NCI-H82 treated with DMSO at 0.1 percent for 48 hours (cell line): ENCODE measurements at regions not wholly inside any gene's neighbourhood (a gene's known extent, or its start where the extent isn't known, plus 50 kb on each side); places are given as distances from the start of the nearest gene placed in this dataset.

Source experiments
- DNase-seq: peaks from one replicate; lab custom pipeline; 2025; ENCODE audit not compliant: unreplicated experiment; lab: John Stamatoyannopoulos, UW

- DNase-seq, result peak; percentile 11
Measured at GRCh38 chr9:135289081-135289491, 190.5 kb upstream of the PPP1R26 start.

- DNase-seq, result no peak
Measured at GRCh38 chr9:135290086-135290485, 189.5 kb upstream of the PPP1R26 start.

DNA sequence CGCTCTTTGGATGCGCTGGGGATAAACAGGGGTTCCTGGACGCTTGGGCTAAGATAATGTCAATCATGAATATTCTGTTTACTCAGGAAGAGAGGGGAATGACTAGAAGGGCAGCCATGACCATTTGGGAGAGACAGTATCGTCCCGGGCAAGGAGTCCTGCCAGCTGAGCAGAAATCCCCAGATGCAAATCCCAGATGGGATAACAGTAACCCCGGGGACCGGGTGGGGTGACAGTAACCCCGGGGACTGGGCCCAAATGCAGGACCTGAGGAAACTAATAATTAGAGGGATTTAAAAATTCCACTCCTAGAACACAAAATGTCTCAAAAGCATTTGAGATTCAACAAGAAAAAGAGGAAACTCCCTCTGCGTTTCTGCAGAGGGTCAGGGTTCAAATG is 189.0 kb upstream of the PPP1R26 start:
- no peak for DNase-seq

GRCh38 chr9:135291165-135291564 is 188.4 kb upstream of the PPP1R26 start:
- DNase-seq, result no peak

- DNase-seq, result no peak
Measured at GRCh38 chr9:135294836-135295235, 184.7 kb upstream of the PPP1R26 start.

GRCh38 chr9:135295551-135296300 is 183.9 kb upstream of the PPP1R26 start:
- DNase-seq, result no peak

DNA sequence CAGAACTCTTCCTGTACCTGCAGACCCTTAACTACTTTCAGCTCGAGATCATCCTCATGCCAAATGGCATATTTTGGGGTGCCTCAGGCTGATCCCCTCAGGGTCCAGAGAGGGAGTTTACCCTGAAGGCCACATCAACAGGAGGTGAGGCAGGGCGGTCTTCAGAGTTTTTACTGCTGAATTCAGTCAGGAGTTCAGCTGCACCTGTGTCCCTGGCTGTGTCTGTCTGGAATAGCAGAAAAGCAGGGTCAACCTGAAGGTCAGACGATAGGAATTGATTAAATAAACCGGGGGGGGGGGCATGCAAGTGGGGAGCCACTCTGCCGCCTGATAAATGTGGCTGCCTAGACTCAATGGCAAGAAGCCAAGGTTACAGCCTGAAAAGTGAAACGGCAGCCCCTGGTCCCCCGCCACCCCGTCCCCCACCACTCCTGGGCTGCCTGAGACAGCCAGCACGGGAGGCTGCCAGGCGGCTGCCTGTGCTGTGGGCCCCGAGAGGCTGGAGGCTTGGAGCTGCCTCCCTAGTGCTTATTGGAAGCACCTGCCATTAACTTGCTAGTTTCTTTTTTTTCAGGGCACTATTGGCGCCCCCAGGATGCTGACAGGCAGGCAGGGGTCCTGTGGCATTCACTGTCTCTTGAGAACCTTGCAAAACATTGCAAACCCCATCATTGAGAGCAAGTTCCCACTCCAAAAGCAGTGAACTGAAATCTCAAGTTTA is 182.7 kb upstream of the PPP1R26 start:
- no peak for DNase-seq

- DNase-seq, result no peak
Measured at GRCh38 chr9:135297456-135298075, 182.0 kb upstream of the PPP1R26 start.

DNA sequence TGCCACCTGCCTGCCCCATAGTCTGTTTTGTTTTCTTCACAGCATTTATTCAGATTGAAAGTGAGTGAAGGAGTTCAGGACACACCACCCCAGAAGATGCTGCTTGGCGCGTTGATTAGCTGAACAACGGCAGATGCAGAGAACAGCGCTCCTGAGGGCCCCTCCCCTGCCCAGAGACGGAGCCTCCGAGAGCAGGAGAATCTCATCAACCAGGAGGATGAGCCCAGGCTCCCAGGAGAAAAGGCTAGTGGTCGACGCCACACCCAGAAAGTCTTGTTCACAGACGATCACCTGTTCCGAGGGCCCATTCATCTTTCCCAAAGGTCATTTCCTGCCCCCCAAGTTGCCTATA is 180.4 kb upstream of the PPP1R26 start:
- no peak for DNase-seq

GRCh38 chr9:135299651-135300345 is 179.8 kb upstream of the PPP1R26 start:
- no peak for DNase-seq

- no peak for DNase-seq
Measured at GRCh38 chr9:135300346-135301141, 179.0 kb upstream of the PPP1R26 start.

- DNase-seq, result no peak
Measured at GRCh38 chr9:135301271-135302263, 178.0 kb upstream of the PPP1R26 start.

- no peak for DNase-seq
Measured at GRCh38 chr9:135302329-135303279, 177.0 kb upstream of the PPP1R26 start.

DNA sequence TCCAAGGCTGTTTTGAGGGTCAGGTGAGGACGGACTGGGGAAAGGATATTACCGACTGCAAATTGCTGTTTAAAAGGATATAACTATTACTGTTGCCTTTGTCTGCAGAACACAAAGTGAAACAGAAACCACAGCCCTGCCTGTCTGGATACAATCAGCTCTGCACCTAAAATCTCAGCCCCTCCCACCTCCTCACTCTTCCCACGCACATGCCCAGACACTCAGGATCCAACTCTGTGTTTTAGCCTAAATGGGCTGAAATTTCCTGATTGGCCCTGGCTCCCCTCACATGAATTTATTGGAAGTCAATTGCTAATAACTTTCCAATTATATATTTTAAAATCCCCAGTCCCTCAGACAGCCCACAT is 176.3 kb upstream of the PPP1R26 start:
- DNase-seq, result no peak

DNA sequence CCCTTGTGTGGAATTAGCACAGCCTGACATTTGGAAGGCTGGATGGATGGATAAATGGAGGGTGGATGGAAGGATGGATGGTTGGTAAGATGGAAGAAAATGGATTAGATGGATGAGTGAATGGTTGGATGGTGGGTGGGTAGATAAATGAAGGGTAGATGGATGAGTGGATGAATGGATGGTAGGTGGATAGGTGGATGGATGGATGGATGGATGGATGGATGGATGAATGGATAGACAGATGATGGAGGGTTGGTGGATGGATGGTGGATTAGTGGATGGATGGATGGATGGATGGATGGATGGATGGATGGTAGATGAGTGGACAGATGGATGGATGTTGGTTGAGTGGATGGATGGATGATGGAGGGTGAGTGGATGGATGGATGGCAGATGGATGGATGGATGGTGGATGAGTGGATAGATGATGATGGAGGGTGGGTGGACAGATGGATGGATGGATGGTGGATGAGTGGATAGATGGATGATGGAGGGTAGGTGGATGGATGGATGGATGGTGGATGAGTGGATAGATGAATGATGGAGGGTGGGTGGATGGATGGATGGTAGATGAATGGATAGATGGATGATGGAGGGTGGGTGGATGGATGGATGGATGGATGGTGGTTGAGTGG is 175.6 kb upstream of the PPP1R26 start:
- no peak for DNase-seq

- DNase-seq, result no peak
Measured at GRCh38 chr9:135304886-135305285, 174.7 kb upstream of the PPP1R26 start.

- DNase-seq, result no peak
Measured at GRCh38 chr9:135305546-135306180, 173.9 kb upstream of the PPP1R26 start.

- DNase-seq, result no peak
Measured at GRCh38 chr9:135306699-135307098, 172.9 kb upstream of the PPP1R26 start.
